SK-N-SH (cell line): ENCODE measurements at regions not wholly inside any gene's neighbourhood (a gene's known extent, or its start where the extent isn't known, plus 50 kb on each side); places are given as distances from the start of the nearest gene placed in this dataset.

Experiments used
- CTCF ChIA-PET: fragments of 300-600, 350-600 bp; formaldehyde crosslinking; extraction: SDS; loops from one replicate; lab custom pipeline; 2021; lab: Yijun Ruan, JAX
- POLR2A ChIA-PET: fragments of 350-600 bp; sonication (Branson Sonifier 250); formaldehyde crosslinking; extraction: SDS; loops from one replicate; lab custom pipeline; 2020; ENCODE audit warnings: antibody characterized with exemption, inconsistent platforms; lab: Yijun Ruan, JAX
- DNase-seq: peaks from one replicate; pipeline ENCODE4 v3.0.0; 2012
- H2AFZ ChIP-seq: fragments of 200-600 bp; sonication (generic); 2 replicates; pipeline ENCODE4 v1.8.1; 2016; ENCODE audit warnings: antibody characterized with exemption, mild to moderate bottlenecking, low read depth
- H3F3A ChIP-seq: fragments of 200-600 bp; sonication (generic); replicated peaks from 2 replicates; pipeline ENCODE3; 2016; ENCODE audit warnings: antibody characterized with exemption, mild to moderate bottlenecking; ENCODE audit not compliant: insufficient read depth
- H3K27ac ChIP-seq, 2 experiments: fragments of 200-500 bp in 1 of 2; fragments of 200-600 bp in 1 of 2; sonication (Bioruptor generic) in 1 of 2; sonication (generic), shearing (Covaris generic) in 1 of 2; 2 replicates each; pipeline versions ENCODE4 v1.5.1 to v1.6.1; 2014 to 2016; ENCODE audit warnings: low read depth in 2 of 2, inconsistent platforms in 1 of 2, low read length in 1 of 2, mild to moderate bottlenecking in 1 of 2, mixed read lengths in 1 of 2
- H3K27me3 ChIP-seq: fragments of 200-600 bp; sonication (generic), shearing (Covaris generic); 2 replicates; pipeline ENCODE4 v1.6.1; 2016; ENCODE audit warnings: mixed run types; ENCODE audit not compliant: insufficient read depth
- H3K36me3 ChIP-seq, 2 experiments: fragments of 200-500 bp in 1 of 2; fragments of 200-600 bp in 1 of 2; sonication (Bioruptor generic) in 1 of 2; sonication (generic) in 1 of 2; replicated peaks in 1 of 2; 2 replicates each; pipeline versions ENCODE3 to v1.5.1; 2014 to 2016; ENCODE audit warnings: low read length in 1 of 2, mild to moderate bottlenecking in 1 of 2; ENCODE audit not compliant: insufficient read depth in 2 of 2, control insufficient read depth in 1 of 2
- H3K4me1 ChIP-seq, 2 experiments: fragments of 200-500 bp in 1 of 2; fragments of 200-600 bp in 1 of 2; sonication (Bioruptor generic) in 1 of 2; sonication (generic), shearing (Covaris generic) in 1 of 2; 2 replicates each; pipeline versions ENCODE4 v1.5.1 to v1.6.1; 2014 to 2016; ENCODE audit warnings: low read depth in 1 of 2, low read length in 1 of 2, mixed run types in 1 of 2; ENCODE audit not compliant: insufficient read depth in 2 of 2, control insufficient read depth in 1 of 2
- H3K4me2 ChIP-seq: fragments of 200-600 bp; sonication (generic), shearing (Covaris generic); 2 replicates; pipeline ENCODE4 v1.6.1; 2017; ENCODE audit warnings: mixed run types
- H3K4me3 ChIP-seq, 2 experiments: fragments of 200-500 bp in 1 of 2; fragments of 200-600 bp in 1 of 2; sonication (Bioruptor generic) in 1 of 2; sonication (generic), shearing (Covaris generic) in 1 of 2; 2 replicates each; pipeline versions ENCODE4 v1.5.1 to v1.8.1; 2014 to 2016; ENCODE audit warnings: low read depth in 2 of 2, inconsistent platforms in 1 of 2, low read length in 1 of 2, mild to moderate bottlenecking in 1 of 2, mixed read lengths in 1 of 2, moderate library complexity in 1 of 2
- H3K79me2 ChIP-seq: fragments of 200-600 bp; sonication (generic); 2 replicates; pipeline ENCODE4 v1.8.1; 2017; ENCODE audit warnings: mild to moderate bottlenecking; ENCODE audit not compliant: insufficient read depth
- H3K9ac ChIP-seq: fragments of 200-600 bp; sonication (generic); 2 replicates; pipeline ENCODE4 v1.6.1; 2017; ENCODE audit warnings: mixed run types
- H3K9me2 ChIP-seq: fragments of 200-600 bp; sonication (generic); 2 replicates; pipeline ENCODE4 v1.6.1; 2017; ENCODE audit warnings: mixed run types
- H3K9me3 ChIP-seq: fragments of 200-600 bp; sonication (generic); 2 replicates; pipeline ENCODE4 v1.6.1; 2017; ENCODE audit warnings: mixed run types, mild to moderate bottlenecking, moderate library complexity
- H4K20me1 ChIP-seq: fragments of 200-600 bp; sonication (generic); 2 replicates; pipeline ENCODE4 v1.6.1; 2017; ENCODE audit warnings: mild to moderate bottlenecking, mixed run types; ENCODE audit not compliant: insufficient read depth
- CTCF ChIP-seq: fragments of 200-600 bp; sonication (generic); IDR thresholded peaks from 2 replicates; pipeline ENCODE4 v1.6.1; 2017; ENCODE audit warnings: antibody characterized with exemption, mild to moderate bottlenecking, moderate library complexity
- EP300 ChIP-seq, 2 experiments: IDR thresholded peaks; 2 replicates each; pipeline versions ENCODE4 v1.4.0 to v1.6.1; 2012; ENCODE audit warnings: borderline replicate concordance in 1 of 2, low read depth in 1 of 2, low read length in 1 of 2
- FOSL2 ChIP-seq: IDR thresholded peaks from 2 replicates; pipeline ENCODE4 v1.4.0; 2012; ENCODE audit warnings: low read depth, mild to moderate bottlenecking, moderate library complexity, borderline replicate concordance
- GABPA ChIP-seq: IDR thresholded peaks from 2 replicates; pipeline ENCODE4 v1.4.0; 2012; ENCODE audit warnings: low read depth, mild to moderate bottlenecking
- JUND ChIP-seq: IDR thresholded peaks from 2 replicates; pipeline ENCODE4 v1.4.0; 2012
- PBX3 ChIP-seq: IDR thresholded peaks from 2 replicates; pipeline ENCODE4; 2012
- POLR2AphosphoS5 ChIP-seq: IDR thresholded peaks from 2 replicates; pipeline ENCODE4 v1.6.1; 2012; ENCODE audit warnings: low read depth, low read length
- RCOR1 ChIP-seq: fragments of 150-350 bp; IDR thresholded peaks from 2 replicates; pipeline ENCODE4 v1.6.1; 2017; ENCODE audit warnings: antibody characterized with exemption, low read length
- REST ChIP-seq: IDR thresholded peaks from 2 replicates; pipeline ENCODE4 v1.6.1; 2012; ENCODE audit warnings: mild to moderate bottlenecking, low read depth, low read length, moderate library complexity
- TCF12 ChIP-seq: IDR thresholded peaks from 2 replicates; pipeline ENCODE4 v1.4.0; 2012
- USF2 ChIP-seq: fragments of 150-350 bp; IDR thresholded peaks from 2 replicates; pipeline ENCODE4 v1.6.1; 2017; ENCODE audit warnings: antibody characterized with exemption, low read length, low read depth, borderline replicate concordance
- WGBS: methylation state at CpG from one replicate; pipeline ENCODE4 v1.1.6; 2017; ENCODE audit warnings: low lambda C conversion rate; 5-methylcytosine and 5-hydroxymethylcytosine counted together
- TF ChIP-seq, protein P1 (sequence below): IDR thresholded peaks from 2 replicates; pipeline ENCODE4 v1.4.0; 2012; ENCODE audit warnings: low read depth

- Histone ChIP-seq H3K9me3 (no peaks in the 10 kb centered on the region), H3K36me3 (no peaks in the 10 kb centered on the region), H3K4me2 (no peak overlapping the region), H3K4me3 (no peak overlapping the region), H3F3A (no peaks in the 10 kb centered on the region), H3K9ac (no peak overlapping the region), H3K9me2 (no peaks in the 10 kb centered on the region), H3K79me2 (no peaks in the 10 kb centered on the region)
- 72% methylated on average over 1 of the region's 1 CpG for WGBS
- CTCF ChIA-PET, result no interaction called here
- no peak for TF ChIP-seq GABPA
- TF ChIP-seq, all 33 proteins: peak for 0
- no peaks in the 10 kb centered on the region; a peak in 1 of 4 replicates for H3K4me1 ChIP-seq
- H3K27ac ChIP-seq, result no peak overlapping the region
- H2AFZ ChIP-seq, result no peak overlapping the region
- H4K20me1 ChIP-seq, result no peaks in the 10 kb centered on the region
- no peaks in the 10 kb centered on the region for H3K27me3 ChIP-seq
- no peak for DNase-seq
- POLR2A ChIA-PET, result no interaction called here
These were observed 615.4 kb upstream of the KLF4 start for GRCh38 chr9:108104991-108105390.

DNA sequence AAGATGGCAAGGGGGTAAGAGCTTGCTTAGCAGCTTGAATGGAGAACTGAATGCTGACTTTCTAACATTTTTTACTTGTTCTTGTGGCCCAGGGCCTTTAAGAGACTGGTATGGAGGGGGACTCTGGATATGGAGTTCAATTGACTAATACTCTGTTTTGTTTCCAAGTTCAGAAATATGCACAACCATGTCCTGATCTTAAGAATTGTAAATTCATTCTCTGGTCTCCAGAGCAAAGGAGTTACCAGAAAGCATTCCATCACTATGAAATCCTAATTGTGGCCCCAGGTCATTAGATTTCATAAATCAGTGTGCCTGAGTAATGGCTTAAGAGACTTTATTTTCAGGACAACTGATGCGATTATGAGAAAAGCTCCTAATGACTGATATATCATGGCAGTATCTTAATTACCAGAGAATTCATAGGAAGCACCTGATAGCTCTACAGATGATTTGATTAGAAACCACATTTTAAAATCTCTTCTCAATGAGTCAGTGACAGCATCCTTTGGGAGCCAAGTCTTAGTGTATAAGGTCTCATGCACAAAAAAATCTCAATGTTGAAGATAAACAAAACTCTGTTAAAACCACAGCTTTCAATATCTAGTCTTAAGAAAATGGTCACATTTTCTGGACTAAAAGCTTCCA is 613.6 kb upstream of the KLF4 start:
- Histone ChIP-seq H3K79me2 (no peaks in the 10 kb centered on the region), H3K4me1 (no peaks in the 10 kb centered on the region; a peak in 1 of 4 replicates), H3K27me3 (no peaks in the 10 kb centered on the region; the same call in 1 of the 2 replicates), H3K4me3 (no peak overlapping the region), H4K20me1 (no peaks in the 10 kb centered on the region), H3K9ac (no peak overlapping the region), H3F3A (no peaks in the 10 kb centered on the region), H3K9me3 (no peaks in the 10 kb centered on the region), H3K36me3 (no peaks in the 10 kb centered on the region), H3K9me2 (no peaks in the 10 kb centered on the region), H2AFZ (no peak overlapping the region), H3K27ac (no peak overlapping the region), H3K4me2 (no peak overlapping the region)
- DNase-seq, result no peak
- POLR2A ChIA-PET, result no interaction called here
- CTCF ChIA-PET, result interaction anchor here (0.6 to 1.9 kb wide), 2 partner anchors 9 to 456 kb away, joined by 3 to 7 read pairs; no protein-coding TSS in a partner anchor
- WGBS, result 31% methylated on average over 1 of the region's 1 CpG
- TF ChIP-seq JUND (0 out of 2 replicates have a peak, but pooled peaks have one; percentile 6), TCF12 (0 out of 2 replicates have a peak, but pooled peaks have one; percentile 20), EP300 (IDR thresholded peaks at IDR 0.05; ENCODE audit: borderline replicate concordance in 1 of 2, low read depth in 1 of 2, low read length in 1 of 2) (0 out of 4 replicates have a peak, but pooled peaks of 1 of the 2 experiments have one; percentile 12), RCOR1 (0 out of 2 replicates have a peak, but pooled peaks have one; percentile 24)
- TF ChIP-seq, protein P1, sequence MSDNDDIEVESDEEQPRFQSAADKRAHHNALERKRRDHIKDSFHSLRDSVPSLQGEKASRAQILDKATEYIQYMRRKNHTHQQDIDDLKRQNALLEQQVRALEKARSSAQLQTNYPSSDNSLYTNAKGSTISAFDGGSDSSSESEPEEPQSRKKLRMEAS, result no peak

DNA sequence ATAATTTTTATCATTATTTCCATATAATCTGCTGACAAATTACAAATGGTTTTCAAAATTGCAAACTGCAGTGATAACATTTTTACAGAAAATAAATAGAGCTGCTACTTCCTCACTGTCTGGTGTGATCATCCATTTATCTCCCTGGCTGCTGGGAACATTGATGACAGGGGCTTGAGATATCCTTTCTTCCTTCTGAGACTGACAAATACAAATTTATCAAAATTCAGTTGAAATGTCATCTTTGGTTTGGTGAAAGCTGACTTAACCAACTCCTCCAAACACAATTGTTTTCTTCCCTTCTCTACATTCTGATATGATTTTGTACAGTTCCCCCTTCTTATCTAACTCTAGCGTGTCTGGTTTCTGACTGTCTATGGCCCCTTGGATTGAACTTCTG is 611.8 kb upstream of the KLF4 start:
- Histone ChIP-seq H3K4me3 (no peak overlapping the region), H3K79me2 (no peaks in the 10 kb centered on the region), H3K27me3 (no peaks in the 10 kb centered on the region; the same call in 1 of the 2 replicates), H3K9ac (no peak overlapping the region), H3K4me1 (no peaks in the 10 kb centered on the region; a peak in 1 of 4 replicates), H3K27ac (no peak overlapping the region), H3K9me3 (no peaks in the 10 kb centered on the region), H3K4me2 (no peak overlapping the region), H3K36me3 (no peaks in the 10 kb centered on the region), H3K9me2 (no peaks in the 10 kb centered on the region), H3F3A (no peaks in the 10 kb centered on the region), H4K20me1 (no peaks in the 10 kb centered on the region), H2AFZ (no peak overlapping the region)
- ChIA-PET CTCF (no interaction called here), POLR2A (no interaction called here)
- no peak for DNase-seq
- WGBS, result 67% methylated on average over 1 of the region's 1 CpG
- TF ChIP-seq FOSL2, result no peak
- TF ChIP-seq POLR2AphosphoS5, result no peak
- TF ChIP-seq GABPA, result no peak
- TF ChIP-seq PBX3, result no peak
- no peak for TF ChIP-seq REST
- TF ChIP-seq USF2, result no peak
- TF ChIP-seq CTCF, result no peak
- TF ChIP-seq, protein P1, result no peak
